ENCODE measurements at regions not wholly inside any gene's neighbourhood (a gene's known extent, or its start where the extent isn't known, plus 50 kb on each side); places are given as distances from the start of the nearest gene placed in this dataset.

- no peak overlapping the region for H3K27ac Mint-ChIP-seq
- H3K27me3 Mint-ChIP-seq, result no peaks in the 10 kb centered on the region
- no peak for DNase-seq
- no peaks in the 10 kb centered on the region for H3K9me3 Mint-ChIP-seq
- H3K36me3 Mint-ChIP-seq (ENCODE audit: low read depth), result no peaks in the 10 kb centered on the region
- POLR2A ChIA-PET, result no interaction called here
- CTCF ChIA-PET, result no interaction called here
- H3K4me3 Mint-ChIP-seq, result no peak overlapping the region
- no peaks in the 10 kb centered on the region for H3K4me1 Mint-ChIP-seq
Observed at GRCh38 chr2:67241453-67241852, 155.7 kb upstream of the ETAA1 start.

GRCh38 chr2:67242456-67242855, 154.7 kb upstream of the ETAA1 start:
- Mint-ChIP-seq H3K4me3 (no peak overlapping the region), H3K27ac (no peak overlapping the region), H3K9me3 (no peaks in the 10 kb centered on the region), H3K36me3 (ENCODE audit: low read depth) (no peaks in the 10 kb centered on the region), H3K27me3 (no peaks in the 10 kb centered on the region), H3K4me1 (no peaks in the 10 kb centered on the region)
- no peak for DNase-seq
- POLR2A ChIA-PET, result no interaction called here
- CTCF ChIA-PET, result no interaction called here

GRCh38 chr2:67243919-67244318, 153.2 kb upstream of the ETAA1 start:
- no peak for DNase-seq
- H3K4me1 Mint-ChIP-seq, result no peaks in the 10 kb centered on the region
- no peaks in the 10 kb centered on the region for H3K9me3 Mint-ChIP-seq
- ChIA-PET POLR2A (no interaction called here), CTCF (no interaction called here)
- H3K36me3 Mint-ChIP-seq (ENCODE audit: low read depth), result no peaks in the 10 kb centered on the region
- no peak overlapping the region for H3K4me3 Mint-ChIP-seq
- no peaks in the 10 kb centered on the region for H3K27me3 Mint-ChIP-seq
- H3K27ac Mint-ChIP-seq, result no peak overlapping the region

- H3K4me1 Mint-ChIP-seq, result no peaks in the 10 kb centered on the region
- POLR2A ChIA-PET, result no interaction called here
- no peaks in the 10 kb centered on the region for H3K36me3 Mint-ChIP-seq (ENCODE audit: low read depth)
- H3K9me3 Mint-ChIP-seq, result no peaks in the 10 kb centered on the region
- H3K27me3 Mint-ChIP-seq, result no peaks in the 10 kb centered on the region
- H3K27ac Mint-ChIP-seq, result no peak overlapping the region
- CTCF ChIA-PET, result no interaction called here
- no peak overlapping the region for H3K4me3 Mint-ChIP-seq
- no peak for DNase-seq
Observed at GRCh38 chr2:67246791-67247190, 150.3 kb upstream of the ETAA1 start.

- DNase-seq, result no peak
- H3K4me3 Mint-ChIP-seq, result no peak overlapping the region
- H3K9me3 Mint-ChIP-seq, result no peaks in the 10 kb centered on the region
- H3K36me3 Mint-ChIP-seq (ENCODE audit: low read depth), result no peaks in the 10 kb centered on the region
- H3K4me1 Mint-ChIP-seq, result no peaks in the 10 kb centered on the region
- no peaks in the 10 kb centered on the region for H3K27me3 Mint-ChIP-seq
- ChIA-PET CTCF (no interaction called here), POLR2A (no interaction called here)
- H3K27ac Mint-ChIP-seq, result no peak overlapping the region
Observed at GRCh38 chr2:67251741-67252140, 145.4 kb upstream of the ETAA1 start.

- Mint-ChIP-seq H3K4me3 (no peak overlapping the region), H3K27ac (no peak overlapping the region), H3K9me3 (no peaks in the 10 kb centered on the region), H3K36me3 (ENCODE audit: low read depth) (no peaks in the 10 kb centered on the region), H3K4me1 (no peaks in the 10 kb centered on the region), H3K27me3 (no peaks in the 10 kb centered on the region)
- DNase-seq, result no peak
- ChIA-PET CTCF (no interaction called here), POLR2A (no interaction called here)
Observed at GRCh38 chr2:67255933-67256615, 141.1 kb upstream of the ETAA1 start.

GRCh38 chr2:67256892-67257291, 140.2 kb upstream of the ETAA1 start:
- ChIA-PET POLR2A (no interaction called here), CTCF (no interaction called here)
- DNase-seq, result no peak
- Mint-ChIP-seq H3K9me3 (no peaks in the 10 kb centered on the region), H3K27me3 (no peaks in the 10 kb centered on the region), H3K27ac (no peak overlapping the region), H3K4me3 (no peak overlapping the region), H3K4me1 (no peaks in the 10 kb centered on the region), H3K36me3 (ENCODE audit: low read depth) (no peaks in the 10 kb centered on the region)

- Mint-ChIP-seq H3K4me3 (no peak overlapping the region), H3K27me3 (no peaks in the 10 kb centered on the region), H3K27ac (no peak overlapping the region), H3K36me3 (ENCODE audit: low read depth) (no peaks in the 10 kb centered on the region), H3K9me3 (peaks cover 3% of the 10 kb centered on the region), H3K4me1 (no peaks in the 10 kb centered on the region)
- CTCF ChIA-PET, result no interaction called here
- DNase-seq, result no peak
- POLR2A ChIA-PET, result no interaction called here
Observed at GRCh38 chr2:67258122-67258521, 139.0 kb upstream of the ETAA1 start.

- H3K27ac Mint-ChIP-seq, result no peak overlapping the region
- H3K4me3 Mint-ChIP-seq, result no peak overlapping the region
- no peaks in the 10 kb centered on the region for H3K36me3 Mint-ChIP-seq (ENCODE audit: low read depth)
- peaks cover 3% of the 10 kb centered on the region for H3K9me3 Mint-ChIP-seq
- H3K27me3 Mint-ChIP-seq, result no peaks in the 10 kb centered on the region
- no peak for DNase-seq
- CTCF ChIA-PET, result no interaction called here
- no peaks in the 10 kb centered on the region for H3K4me1 Mint-ChIP-seq
- POLR2A ChIA-PET, result no interaction called here
Observed at GRCh38 chr2:67258831-67259230, 138.3 kb upstream of the ETAA1 start.

GRCh38 chr2:67259556-67260342, 137.4 kb upstream of the ETAA1 start:
- Mint-ChIP-seq H3K4me3 (no peak overlapping the region), H3K36me3 (ENCODE audit: low read depth) (no peaks in the 10 kb centered on the region), H3K27ac (no peak overlapping the region), H3K4me1 (no peaks in the 10 kb centered on the region), H3K27me3 (no peaks in the 10 kb centered on the region), H3K9me3 (peaks cover 3% of the 10 kb centered on the region)
- POLR2A ChIA-PET, result no interaction called here
- DNase-seq, result no peak
- CTCF ChIA-PET, result no interaction called here

GRCh38 chr2:67260343-67261277, 136.5 kb upstream of the ETAA1 start:
- ChIA-PET POLR2A (no interaction called here), CTCF (no interaction called here)
- no peak overlapping the region for H3K4me3 Mint-ChIP-seq
- H3K36me3 Mint-ChIP-seq (ENCODE audit: low read depth), result no peaks in the 10 kb centered on the region
- no peak for DNase-seq
- no peak overlapping the region for H3K27ac Mint-ChIP-seq
- peaks cover 3% of the 10 kb centered on the region for H3K9me3 Mint-ChIP-seq
- H3K4me1 Mint-ChIP-seq, result no peaks in the 10 kb centered on the region
- H3K27me3 Mint-ChIP-seq, result no peaks in the 10 kb centered on the region

- DNase-seq, result no peak
- Mint-ChIP-seq H3K4me1 (no peaks in the 10 kb centered on the region), H3K4me3 (no peak overlapping the region), H3K27ac (no peak overlapping the region), H3K27me3 (no peaks in the 10 kb centered on the region), H3K9me3 (peaks cover 3% of the 10 kb centered on the region), H3K36me3 (ENCODE audit: low read depth) (no peaks in the 10 kb centered on the region)
- POLR2A ChIA-PET, result no interaction called here
- CTCF ChIA-PET, result no interaction called here
Observed at GRCh38 chr2:67267241-67267640, 129.9 kb upstream of the ETAA1 start.

- Mint-ChIP-seq H3K36me3 (ENCODE audit: low read depth) (no peaks in the 10 kb centered on the region), H3K9me3 (no peaks in the 10 kb centered on the region), H3K27ac (no peak overlapping the region), H3K4me1 (no peaks in the 10 kb centered on the region), H3K4me3 (no peak overlapping the region), H3K27me3 (no peaks in the 10 kb centered on the region)
- CTCF ChIA-PET, result no interaction called here
- no peak for DNase-seq
- POLR2A ChIA-PET, result no interaction called here
Observed at GRCh38 chr2:67268797-67269196, 128.3 kb upstream of the ETAA1 start.
